ENCODE measurements at regions not wholly inside any gene's neighbourhood (a gene's known extent, or its start where the extent isn't known, plus 50 kb on each side); places are given as distances from the start of the nearest gene placed in this dataset.

GRCh38 chr2:160679686-160680085, 186.1 kb upstream of the RBMS1 start:
- ATAC-seq: no peak

GRCh38 chr2:160680294-160680693, 186.7 kb upstream of the RBMS1 start:
- ATAC-seq: no peak

GRCh38 chr2:160680974-160681373, 187.4 kb upstream of the RBMS1 start:
- no peak for ATAC-seq

GRCh38 chr2:160683206-160683605, 189.6 kb upstream of the RBMS1 start:
- no peak for ATAC-seq

- ATAC-seq: no peak
Measured at GRCh38 chr2:160687629-160688028, 194.0 kb upstream of the RBMS1 start.

- no peak for ATAC-seq
Measured at GRCh38 chr2:160689441-160689840, 195.8 kb upstream of the RBMS1 start.

- no peak for ATAC-seq
Measured at GRCh38 chr2:160694221-160694620, 200.6 kb upstream of the RBMS1 start.

- ATAC-seq: peak in 1 of 2 donors; percentile 17
Measured at GRCh38 chr2:160694631-160695030, 201.0 kb upstream of the RBMS1 start.

- no peak for ATAC-seq
Measured at GRCh38 chr2:160695402-160696086, 201.9 kb upstream of the RBMS1 start.

GRCh38 chr2:160696087-160696452, 202.5 kb upstream of the RBMS1 start:
- no peak for ATAC-seq

GRCh38 chr2:160697817-160698216, 204.2 kb upstream of the RBMS1 start:
- ATAC-seq: no peak

GRCh38 chr2:160700021-160700814, 206.6 kb upstream of the RBMS1 start:
- no peak for ATAC-seq

- no peak for ATAC-seq
Measured at GRCh38 chr2:160701822-160702221, 208.2 kb upstream of the RBMS1 start.

- ATAC-seq: no peak
Measured at GRCh38 chr2:160702754-160703153, 209.1 kb upstream of the RBMS1 start.

GRCh38 chr2:160703648-160704585, 210.3 kb upstream of the RBMS1 start:
- ATAC-seq: peak in 1 of 2 donors; percentile 13

GRCh38 chr2:160715428-160715827, 221.8 kb upstream of the RBMS1 start:
- ATAC-seq: no peak

- ATAC-seq: no peak
Measured at GRCh38 chr2:160719116-160719515, 225.5 kb upstream of the RBMS1 start.

GRCh38 chr2:160720098-160720497, 226.5 kb upstream of the RBMS1 start:
- no peak for ATAC-seq

- ATAC-seq: no peak
Measured at GRCh38 chr2:160721089-160722040, 227.8 kb upstream of the RBMS1 start.

- ATAC-seq: no peak
Measured at GRCh38 chr2:160726046-160726445, 232.4 kb upstream of the RBMS1 start.

GRCh38 chr2:160730296-160730995, 236.8 kb upstream of the RBMS1 start:
- ATAC-seq: no peak
